ENCODE measurements at regions not wholly inside any gene's neighbourhood (a gene's known extent, or its start where the extent isn't known, plus 50 kb on each side); places are given as distances from the start of the nearest gene placed in this dataset.

GRCh38 chr18:30927042-30927441 is 115.5 kb downstream of the DSC3 start:
- Histone ChIP-seq H3K4me1 (ENCODE audit: control insufficient read depth, extremely low read depth, insufficient read depth, low read length) (no peaks in the 10 kb centered on the region), H3K9ac (ENCODE audit: control insufficient read depth, extremely low read depth, insufficient read depth, low read length) (no peak overlapping the region), H3K4me3 (ENCODE audit: control insufficient read depth in 2 of 3, extremely low read depth in 1 of 3, insufficient read depth in 2 of 3, low read depth in 1 of 3, low read length in 3 of 3) (no peak overlapping the region), H3K27ac (ENCODE audit: control insufficient read depth, insufficient read depth, low read length) (no peak overlapping the region), H3K27me3 (ENCODE audit: control insufficient read depth, extremely low read depth, insufficient read depth, low read length) (no peaks in the 10 kb centered on the region), H3K9me3 (ENCODE audit: control insufficient read depth, low read depth, low read length) (no peaks in the 10 kb centered on the region), H2AFZ (ENCODE audit: control insufficient read depth, low read length) (no peak overlapping the region), H3K9me1 (ENCODE audit: control insufficient read depth, extremely low read depth, insufficient read depth, low read length) (no peaks in the 10 kb centered on the region), H3K4me2 (ENCODE audit: control insufficient read depth, extremely low read depth, insufficient read depth, low read depth, low read length) (no peak overlapping the region), H4K20me1 (ENCODE audit: control insufficient read depth, extremely low read depth, insufficient read depth, low read length) (no peaks in the 10 kb centered on the region), H3K79me2 (ENCODE audit: control insufficient read depth, insufficient read depth, low read length) (no peaks in the 10 kb centered on the region), H3K36me3 (ENCODE audit: control insufficient read depth in 2 of 2, extremely low read depth in 1 of 2, insufficient read depth in 2 of 2, low read length in 2 of 2) (no peaks in the 10 kb centered on the region)
- DNase-seq (ENCODE audit: low read depth, low spot score) (no peak), FAIRE-seq (no peak)
- TF ChIP-seq EZH2 (IDR thresholded peaks at IDR 0.05; ENCODE audit: low read length), result no peak
- no peak for TF ChIP-seq CTCF (optimal IDR thresholded peaks at IDR 0.05 in 1 of 3, IDR thresholded peaks at IDR 0.05 in 1 of 3, conservative IDR thresholded peaks at IDR 0.05 in 1 of 3; ENCODE audit: extremely low read depth in 1 of 3, insufficient read depth in 2 of 3, low read length in 3 of 3)
- dilution Hi-C loops (cut with MboI; ENCODE audit: extremely low pct_ligation_motif_present, low sequenced_read_pairs), result no loop called here

DNA sequence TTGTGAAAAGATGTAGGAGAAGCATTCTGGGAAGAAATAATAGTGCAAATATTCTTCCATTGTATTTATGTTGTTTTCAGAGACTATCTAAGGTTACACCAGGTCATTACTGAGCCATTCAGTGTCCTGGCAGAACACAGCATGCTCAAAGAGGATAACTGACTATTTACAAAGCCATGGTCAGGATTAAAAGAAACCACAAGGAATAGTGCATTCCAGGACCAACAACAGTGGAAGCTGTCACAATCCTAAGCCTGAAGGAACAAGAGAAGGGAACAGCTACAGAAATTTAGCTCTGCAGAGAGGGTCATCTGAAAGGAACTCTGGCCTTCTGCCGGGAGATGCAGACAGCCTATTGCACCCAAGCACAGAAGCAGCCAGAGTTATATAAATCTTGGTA is 116.7 kb downstream of the DSC3 start:
- Histone ChIP-seq H3K27ac (ENCODE audit: control insufficient read depth, insufficient read depth, low read length) (no peak overlapping the region), H3K79me2 (ENCODE audit: control insufficient read depth, insufficient read depth, low read length) (no peaks in the 10 kb centered on the region), H2AFZ (ENCODE audit: control insufficient read depth, low read length) (no peak overlapping the region), H3K4me1 (ENCODE audit: control insufficient read depth, extremely low read depth, insufficient read depth, low read length) (no peaks in the 10 kb centered on the region), H4K20me1 (ENCODE audit: control insufficient read depth, extremely low read depth, insufficient read depth, low read length) (no peaks in the 10 kb centered on the region), H3K4me2 (ENCODE audit: control insufficient read depth, extremely low read depth, insufficient read depth, low read depth, low read length) (no peak overlapping the region), H3K27me3 (ENCODE audit: control insufficient read depth, extremely low read depth, insufficient read depth, low read length) (no peaks in the 10 kb centered on the region), H3K4me3 (ENCODE audit: control insufficient read depth in 2 of 3, extremely low read depth in 1 of 3, insufficient read depth in 2 of 3, low read depth in 1 of 3, low read length in 3 of 3) (no peak overlapping the region), H3K9me3 (ENCODE audit: control insufficient read depth, low read depth, low read length) (no peaks in the 10 kb centered on the region), H3K9ac (ENCODE audit: control insufficient read depth, extremely low read depth, insufficient read depth, low read length) (no peak overlapping the region), H3K36me3 (ENCODE audit: control insufficient read depth in 2 of 2, extremely low read depth in 1 of 2, insufficient read depth in 2 of 2, low read length in 2 of 2) (no peaks in the 10 kb centered on the region), H3K9me1 (ENCODE audit: control insufficient read depth, extremely low read depth, insufficient read depth, low read length) (no peaks in the 10 kb centered on the region)
- FAIRE-seq (no peak), DNase-seq (ENCODE audit: low read depth, low spot score) (no peak)
- dilution Hi-C loops (cut with MboI; ENCODE audit: extremely low pct_ligation_motif_present, low sequenced_read_pairs), result no loop called here
- TF ChIP-seq CTCF (optimal IDR thresholded peaks at IDR 0.05 in 1 of 3, IDR thresholded peaks at IDR 0.05 in 1 of 3, conservative IDR thresholded peaks at IDR 0.05 in 1 of 3; ENCODE audit: extremely low read depth in 1 of 3, insufficient read depth in 2 of 3, low read length in 3 of 3), result no peak
- TF ChIP-seq EZH2 (IDR thresholded peaks at IDR 0.05; ENCODE audit: low read length), result no peak

Data from keratinocyte (primary cell).